KMS-11 (cell line): ENCODE measurements at regions not wholly inside any gene's neighbourhood (a gene's known extent, or its start where the extent isn't known, plus 50 kb on each side); places are given as distances from the start of the nearest gene placed in this dataset.

Experiments
- H2AFZ ChIP-seq: fragments of 200-600 bp; sonication (generic); 2 replicates; pipeline ENCODE4 v1.6.1; 2016; ENCODE audit warnings: antibody characterized with exemption, mixed run types, low read depth
- H3K27ac ChIP-seq: fragments of 200-600 bp; sonication (generic); 2 replicates; pipeline ENCODE4 v1.6.1; 2016; ENCODE audit warnings: mild to moderate bottlenecking, mixed run types
- H3K27me3 ChIP-seq: fragments of 200-600 bp; sonication (generic); 2 replicates; pipeline ENCODE4 v1.6.1; 2017; ENCODE audit warnings: mild to moderate bottlenecking, low read depth, mixed run types, moderate library complexity; ENCODE audit not compliant: insufficient read depth
- H3K36me3 ChIP-seq: fragments of 200-600 bp; sonication (generic); 2 replicates; pipeline ENCODE4 v1.6.1; 2017; ENCODE audit warnings: mild to moderate bottlenecking, mixed run types; ENCODE audit not compliant: insufficient read depth
- H3K4me1 ChIP-seq: fragments of 200-600 bp; sonication (generic); 2 replicates; pipeline ENCODE4 v1.6.1; 2016; ENCODE audit warnings: mild to moderate bottlenecking, low read depth, mixed run types; ENCODE audit not compliant: poor library complexity, severe bottlenecking
- H3K4me2 ChIP-seq: fragments of 200-600 bp; sonication (generic); 2 replicates; pipeline ENCODE4 v1.7.0; 2016; ENCODE audit warnings: mild to moderate bottlenecking, mixed run types
- H3K4me3 ChIP-seq: fragments of 200-600 bp; sonication (generic); IDR thresholded peaks from 2 replicates; pipeline ENCODE4 v1.6.1; 2017; ENCODE audit warnings: low read depth, low read length, mixed read lengths; ENCODE audit not compliant: insufficient read depth
- H3K79me2 ChIP-seq: fragments of 200-600 bp; sonication (generic); 2 replicates; pipeline ENCODE4 v1.6.1; 2016; ENCODE audit warnings: low read depth, mixed run types; ENCODE audit not compliant: insufficient read depth
- H3K9ac ChIP-seq: fragments of 200-600 bp; sonication (generic); 2 replicates; pipeline ENCODE4 v1.6.1; 2016; ENCODE audit warnings: mild to moderate bottlenecking, mixed run types
- H4K20me1 ChIP-seq: fragments of 200-600 bp; sonication (generic); 2 replicates; pipeline ENCODE4 v1.6.1; 2016; ENCODE audit warnings: mild to moderate bottlenecking, mixed run types; ENCODE audit not compliant: insufficient read depth
- TF ChIP-seq, protein P1 (sequence below): fragments of 200-600 bp; sonication (generic); conservative IDR thresholded peaks from 2 replicates; pipeline ENCODE4 v1.6.1; 2017; ENCODE audit warnings: low read depth, mild to moderate bottlenecking, antibody characterized with exemption, low read length, moderate library complexity, mixed read lengths

DNA sequence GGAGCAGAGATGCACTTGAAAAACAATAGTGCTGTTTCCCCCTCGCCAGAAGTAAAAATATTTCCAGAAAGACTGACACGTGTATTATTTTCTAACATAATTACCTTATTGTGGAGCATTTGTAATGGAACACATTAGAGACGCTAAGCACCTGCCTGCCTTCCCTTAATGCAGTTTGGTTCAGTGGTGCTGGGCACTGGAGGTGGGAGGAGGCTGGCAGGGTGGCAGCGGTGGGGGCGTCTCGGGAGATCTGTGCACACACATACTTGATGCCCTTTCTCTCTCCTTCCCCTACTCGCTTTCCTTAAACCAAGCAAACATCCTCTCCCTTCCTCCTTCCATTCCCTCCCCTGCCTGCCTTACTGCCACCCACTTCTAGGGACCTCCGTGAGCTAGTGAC, 156.6 kb upstream of the SDK2 start:
- no peak overlapping the region for H2AFZ ChIP-seq
- TF ChIP-seq, protein P1, sequence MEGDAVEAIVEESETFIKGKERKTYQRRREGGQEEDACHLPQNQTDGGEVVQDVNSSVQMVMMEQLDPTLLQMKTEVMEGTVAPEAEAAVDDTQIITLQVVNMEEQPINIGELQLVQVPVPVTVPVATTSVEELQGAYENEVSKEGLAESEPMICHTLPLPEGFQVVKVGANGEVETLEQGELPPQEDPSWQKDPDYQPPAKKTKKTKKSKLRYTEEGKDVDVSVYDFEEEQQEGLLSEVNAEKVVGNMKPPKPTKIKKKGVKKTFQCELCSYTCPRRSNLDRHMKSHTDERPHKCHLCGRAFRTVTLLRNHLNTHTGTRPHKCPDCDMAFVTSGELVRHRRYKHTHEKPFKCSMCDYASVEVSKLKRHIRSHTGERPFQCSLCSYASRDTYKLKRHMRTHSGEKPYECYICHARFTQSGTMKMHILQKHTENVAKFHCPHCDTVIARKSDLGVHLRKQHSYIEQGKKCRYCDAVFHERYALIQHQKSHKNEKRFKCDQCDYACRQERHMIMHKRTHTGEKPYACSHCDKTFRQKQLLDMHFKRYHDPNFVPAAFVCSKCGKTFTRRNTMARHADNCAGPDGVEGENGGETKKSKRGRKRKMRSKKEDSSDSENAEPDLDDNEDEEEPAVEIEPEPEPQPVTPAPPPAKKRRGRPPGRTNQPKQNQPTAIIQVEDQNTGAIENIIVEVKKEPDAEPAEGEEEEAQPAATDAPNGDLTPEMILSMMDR = no peak
- no peaks in the 10 kb centered on the region for H3K4me1 ChIP-seq
- H3K4me2 ChIP-seq = no peak overlapping the region
- no peaks in the 10 kb centered on the region for H4K20me1 ChIP-seq
- H3K27ac ChIP-seq = no peak overlapping the region
- H3K27me3 ChIP-seq = peaks cover 26% of the 10 kb centered on the region; the same call in 1 of the 2 replicates
- no peak overlapping the region for H3K4me3 ChIP-seq
- no peaks in the 10 kb centered on the region for H3K79me2 ChIP-seq
- H3K36me3 ChIP-seq = no peaks in the 10 kb centered on the region
- H3K9ac ChIP-seq = no peak overlapping the region

DNA sequence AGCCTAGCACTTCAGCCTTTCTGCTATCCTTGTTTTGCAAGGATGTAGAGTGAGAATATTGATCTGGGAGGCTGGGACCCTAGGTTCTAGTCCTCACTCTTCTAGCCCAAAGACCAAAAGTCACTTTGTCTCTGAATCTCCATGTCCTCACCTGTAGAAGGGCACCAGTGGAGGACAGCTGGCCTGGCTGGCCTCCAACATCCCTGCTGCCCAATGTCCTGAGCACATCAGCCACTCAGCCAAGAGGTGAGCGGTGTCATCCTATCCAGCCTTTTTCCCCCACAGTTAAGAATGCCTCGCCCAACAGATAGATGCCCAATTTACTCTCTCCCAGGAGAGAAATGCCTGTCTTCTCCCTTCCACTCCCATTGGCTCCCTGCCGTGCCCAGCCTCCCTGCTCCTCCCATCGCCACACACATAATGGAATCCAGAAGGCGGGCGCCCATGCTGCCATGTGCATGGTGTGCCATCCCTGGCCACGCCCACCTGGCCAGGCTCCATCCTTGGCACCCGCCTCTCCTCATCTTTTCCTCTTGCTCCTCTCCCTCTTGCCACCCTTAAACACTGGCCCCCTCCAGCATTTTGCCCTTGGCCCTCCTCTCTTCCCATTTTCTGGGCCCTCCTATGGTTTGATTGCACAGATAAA, 157.3 kb upstream of the SDK2 start:
- Histone ChIP-seq H3K9ac (no peak overlapping the region), H2AFZ (no peak overlapping the region), H4K20me1 (no peaks in the 10 kb centered on the region), H3K27me3 (peaks cover 26% of the 10 kb centered on the region; the same call in 1 of the 2 replicates), H3K79me2 (no peaks in the 10 kb centered on the region), H3K4me1 (no peaks in the 10 kb centered on the region), H3K4me3 (no peak overlapping the region), H3K4me2 (no peak overlapping the region), H3K27ac (no peak overlapping the region), H3K36me3 (no peaks in the 10 kb centered on the region)
- TF ChIP-seq, protein P1 = no peak

DNA sequence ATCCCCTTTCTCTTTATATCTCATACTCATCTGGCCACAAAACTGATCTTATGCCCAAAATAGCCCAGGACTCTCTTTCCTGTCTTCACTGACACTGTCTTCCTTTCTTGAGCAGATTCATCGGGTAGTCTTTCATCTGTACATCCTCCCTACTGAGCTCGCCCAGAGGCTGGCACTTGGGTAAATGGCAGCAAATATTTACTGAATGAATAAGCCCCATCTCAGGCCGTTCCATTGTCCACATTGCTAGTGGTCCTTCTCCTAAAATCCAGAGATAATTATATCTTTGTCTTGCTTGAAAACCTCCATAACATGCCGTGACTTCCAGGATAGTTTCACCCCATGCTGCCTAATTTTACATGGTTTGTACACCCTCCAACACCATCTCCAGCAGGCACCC, 158.1 kb upstream of the SDK2 start:
- Histone ChIP-seq H3K4me3 (no peak overlapping the region), H3K4me2 (no peak overlapping the region), H2AFZ (no peak overlapping the region), H3K79me2 (no peaks in the 10 kb centered on the region), H3K27me3 (peaks cover 19% of the 10 kb centered on the region; the same call in 1 of the 2 replicates), H4K20me1 (no peaks in the 10 kb centered on the region), H3K36me3 (no peaks in the 10 kb centered on the region), H3K9ac (no peak overlapping the region), H3K4me1 (no peaks in the 10 kb centered on the region), H3K27ac (no peak overlapping the region)
- TF ChIP-seq, protein P1 = no peak

DNA sequence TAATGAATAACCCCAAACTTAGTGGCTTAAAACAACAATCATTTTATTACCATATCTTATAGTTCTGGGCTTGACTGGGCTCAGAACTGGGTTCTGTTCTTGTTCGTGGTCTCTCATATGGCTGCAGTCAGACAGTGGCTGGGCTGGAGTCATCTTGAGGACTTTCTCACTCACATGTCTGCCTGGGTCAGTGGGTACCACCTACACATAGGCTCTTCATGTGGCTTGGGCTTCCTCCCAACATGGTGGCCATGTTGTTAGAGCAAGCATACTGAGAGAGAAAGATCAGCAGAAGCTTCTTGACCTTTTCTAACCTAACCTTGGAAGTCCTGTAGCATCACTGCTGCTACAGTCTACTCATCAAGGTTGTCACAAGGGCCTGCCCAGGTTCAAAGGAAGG, 158.6 kb upstream of the SDK2 start:
- H4K20me1 ChIP-seq = no peaks in the 10 kb centered on the region
- no peak overlapping the region for H3K9ac ChIP-seq
- TF ChIP-seq, protein P1 = no peak
- no peaks in the 10 kb centered on the region for H3K79me2 ChIP-seq
- no peak overlapping the region for H3K27ac ChIP-seq
- H3K4me3 ChIP-seq = no peak overlapping the region
- H3K36me3 ChIP-seq = no peaks in the 10 kb centered on the region
- no peak overlapping the region for H3K4me2 ChIP-seq
- H3K4me1 ChIP-seq = no peaks in the 10 kb centered on the region
- H2AFZ ChIP-seq = no peak overlapping the region
- peaks cover 14% of the 10 kb centered on the region; the same call in 1 of the 2 replicates for H3K27me3 ChIP-seq
